ENCODE measurements at regions not wholly inside any gene's neighbourhood (a gene's known extent, or its start where the extent isn't known, plus 50 kb on each side); places are given as distances from the start of the nearest gene placed in this dataset.

DNA sequence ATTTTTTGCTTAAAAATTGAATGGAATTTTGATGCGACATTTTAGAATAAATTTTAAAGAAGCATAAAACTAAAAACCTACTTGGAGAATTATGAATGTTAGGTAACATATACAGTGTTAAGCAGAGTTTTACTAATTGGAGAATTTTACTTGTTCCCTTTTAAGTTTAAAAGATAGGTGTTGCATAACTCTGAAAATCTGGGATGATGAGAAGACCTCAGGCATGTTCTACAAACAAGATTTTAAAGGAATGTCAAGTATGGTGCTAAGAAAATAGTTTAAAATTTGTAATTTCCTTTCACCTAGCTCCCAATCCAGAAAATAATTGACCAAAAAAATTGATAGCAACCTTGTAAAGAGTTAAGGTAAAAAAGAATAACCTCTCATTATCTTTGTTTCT, 135.8 kb downstream of the RFC3 start:
- DNase-seq: no peak

DNA sequence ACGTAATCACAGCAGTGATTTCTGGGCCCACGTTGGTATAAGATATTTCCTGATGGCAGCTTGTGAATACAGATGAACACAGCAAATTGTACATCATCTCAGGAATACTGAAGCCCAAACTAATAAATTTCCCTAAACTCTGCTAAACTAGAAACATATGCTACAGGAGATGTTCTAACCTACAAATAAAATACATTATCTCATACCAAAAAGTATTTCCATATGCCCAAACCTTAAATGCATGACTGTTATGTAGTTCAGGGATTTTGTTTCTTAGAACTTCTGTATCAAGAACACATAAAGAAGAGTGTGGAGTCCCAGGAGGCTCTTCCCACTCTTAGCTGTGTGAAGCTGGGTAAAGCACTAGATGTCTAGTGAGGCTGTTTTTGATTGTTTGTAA, 138.4 kb downstream of the RFC3 start:
- no peak for DNase-seq

DNA sequence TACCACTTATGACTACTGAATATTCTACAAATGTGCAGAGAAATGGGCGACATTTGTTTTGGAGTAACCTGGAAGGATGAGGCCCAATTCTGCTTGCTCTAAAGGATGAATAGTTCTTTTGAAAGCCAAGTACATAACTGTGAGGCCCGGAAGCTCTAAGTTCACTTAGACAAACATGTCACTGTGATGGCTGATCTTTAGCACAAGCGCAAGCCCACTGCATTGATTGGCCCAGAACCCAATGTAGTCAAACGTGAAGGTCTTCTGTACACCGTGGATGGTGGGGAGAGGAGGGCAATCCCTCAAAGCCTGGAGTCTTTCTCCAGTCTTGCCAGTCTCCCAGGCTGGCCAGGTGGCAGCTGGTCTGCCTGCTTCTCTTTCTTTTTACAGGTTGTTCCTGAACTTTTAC, 139.6 kb downstream of the RFC3 start:
- no peak for DNase-seq

DNA sequence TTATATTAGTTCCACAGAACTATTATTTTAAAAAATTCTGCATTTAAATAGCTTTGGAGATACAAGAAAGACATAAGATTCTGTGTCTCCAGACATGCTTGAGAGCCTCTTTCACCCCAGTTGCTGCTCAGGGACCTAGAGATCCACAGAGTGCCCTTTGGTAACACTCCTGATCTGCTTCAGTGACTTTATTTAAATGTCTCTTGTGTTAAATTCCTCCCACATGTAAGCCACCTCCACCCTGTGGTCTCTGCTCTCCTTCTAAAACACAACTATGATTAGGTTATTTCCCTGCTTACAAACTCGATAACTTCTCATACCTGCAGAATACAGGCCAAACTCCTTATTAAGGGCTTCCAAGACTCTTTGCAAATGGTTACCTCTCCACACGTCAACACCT, 141.0 kb downstream of the RFC3 start:
- DNase-seq: no peak

DNA sequence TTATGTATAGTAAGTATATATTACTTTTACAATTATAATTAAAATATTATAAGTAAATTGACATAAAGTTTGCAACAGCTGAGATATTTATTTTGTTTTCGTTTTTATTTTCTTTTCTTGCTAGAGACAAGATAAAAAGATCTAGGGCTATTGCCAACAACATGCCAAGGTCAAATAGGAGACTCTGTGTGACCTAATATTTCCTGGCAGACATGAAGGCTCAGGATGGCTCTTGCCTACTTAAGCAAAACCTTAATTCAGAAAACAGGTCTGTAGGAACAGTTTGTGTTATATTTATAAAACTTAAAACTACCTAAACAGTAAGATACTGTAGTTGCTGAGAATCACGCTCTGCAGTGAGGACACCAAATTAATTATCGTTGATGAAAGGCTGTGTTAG, 145.2 kb downstream of the RFC3 start:
- DNase-seq: no peak

DNA sequence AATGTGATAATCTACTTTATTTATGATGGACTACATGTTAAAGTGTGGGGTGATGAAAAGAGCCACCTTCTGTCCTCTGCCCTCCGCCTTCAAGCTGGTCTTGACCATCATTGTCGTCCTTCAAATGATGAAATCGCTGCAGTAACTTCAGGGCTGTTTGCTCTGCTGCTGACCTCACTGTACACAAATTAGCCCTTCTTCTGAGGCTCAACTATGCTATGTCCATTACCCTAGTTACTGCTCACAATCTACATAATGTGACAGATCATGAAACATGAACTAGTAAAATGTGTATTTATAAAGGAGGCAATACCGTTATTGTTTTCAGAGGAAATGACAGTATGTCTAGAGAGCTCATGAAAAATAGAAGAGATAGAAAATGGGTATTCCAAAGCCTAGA, 145.9 kb downstream of the RFC3 start:
- DNase-seq: no peak

DNA sequence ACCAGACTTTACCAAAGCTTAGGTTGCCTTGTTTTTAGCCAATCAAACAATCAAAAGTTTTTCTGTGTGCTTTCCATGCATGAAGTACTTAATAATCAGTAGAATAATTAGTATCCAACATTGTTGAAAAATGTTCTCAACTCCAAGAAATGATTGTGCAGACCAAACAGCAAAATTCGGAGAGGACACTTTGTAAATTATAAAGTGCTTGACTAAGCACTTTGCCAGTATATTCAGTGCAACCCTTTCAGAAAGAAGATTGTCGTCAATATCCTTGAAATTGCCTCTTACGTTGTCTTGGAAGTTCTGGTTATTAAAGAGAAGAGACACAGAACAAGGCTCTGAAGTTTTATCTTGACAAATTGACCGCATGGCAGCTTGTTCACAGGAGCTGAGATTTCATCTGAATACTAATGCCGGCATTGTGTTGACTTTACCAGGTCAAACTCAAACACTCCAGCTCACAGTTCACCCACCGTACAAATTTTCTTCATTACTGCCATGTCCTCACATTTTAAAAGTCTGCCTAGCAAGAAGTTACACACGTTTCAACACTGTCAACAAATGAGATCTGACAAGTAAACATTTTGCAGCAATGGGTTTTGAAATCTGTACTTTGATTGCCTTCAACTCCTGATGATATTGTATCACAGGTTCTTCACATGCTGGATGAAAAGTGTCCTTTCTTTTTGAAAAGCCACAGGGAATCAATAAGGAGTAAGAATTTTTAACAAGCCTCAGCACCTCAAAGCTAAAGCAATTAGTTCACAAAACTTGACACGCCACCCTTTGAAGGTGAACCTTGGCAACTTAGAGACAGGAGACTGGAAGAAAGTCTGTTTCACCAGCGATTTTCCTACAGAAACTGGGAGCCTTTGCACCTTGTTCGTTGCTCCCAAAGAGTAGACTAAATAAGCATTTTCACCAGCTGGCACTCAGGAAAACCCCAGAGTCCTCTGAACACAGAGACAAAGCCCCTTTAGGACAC, 150.9 kb downstream of the RFC3 start:
- DNase-seq: no peak

DNA sequence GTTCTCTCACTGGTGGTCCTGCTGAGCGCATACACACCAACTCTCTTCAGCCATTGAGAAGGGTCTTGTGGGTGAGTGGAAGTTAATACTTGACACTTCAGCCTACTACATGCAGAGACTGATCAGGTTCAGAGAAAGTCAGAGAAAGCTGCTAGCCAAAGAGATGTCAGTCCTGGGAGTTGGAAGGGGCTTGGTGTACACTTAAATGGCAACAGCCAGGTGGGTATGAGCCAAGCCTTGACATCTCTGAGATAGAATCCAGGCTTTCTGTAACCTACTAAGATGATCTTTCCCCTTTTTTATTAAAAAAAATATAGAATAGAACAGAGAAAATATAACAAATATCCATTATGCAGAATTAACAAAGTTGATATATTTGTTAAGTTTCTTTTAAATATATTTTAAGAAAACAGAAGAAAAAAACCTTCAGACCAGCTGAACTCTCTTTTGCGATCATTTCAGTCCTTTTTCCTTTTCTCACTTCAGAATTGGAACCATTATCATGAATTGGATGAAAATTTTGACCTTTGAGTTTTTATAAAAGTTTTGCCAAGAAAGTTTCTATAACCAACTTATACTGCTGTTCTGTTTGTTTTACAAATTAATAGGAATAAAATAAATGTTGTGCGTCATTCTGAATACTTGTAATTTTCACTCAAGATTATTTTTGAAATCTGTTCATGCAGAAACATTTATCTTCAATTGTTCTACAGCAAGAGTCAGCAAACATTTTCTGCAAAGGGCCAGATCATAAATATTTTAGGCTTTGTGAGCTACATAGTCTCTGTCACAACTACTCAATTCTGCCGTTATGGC, 153.0 kb downstream of the RFC3 start:
- DNase-seq: no peak

DNA sequence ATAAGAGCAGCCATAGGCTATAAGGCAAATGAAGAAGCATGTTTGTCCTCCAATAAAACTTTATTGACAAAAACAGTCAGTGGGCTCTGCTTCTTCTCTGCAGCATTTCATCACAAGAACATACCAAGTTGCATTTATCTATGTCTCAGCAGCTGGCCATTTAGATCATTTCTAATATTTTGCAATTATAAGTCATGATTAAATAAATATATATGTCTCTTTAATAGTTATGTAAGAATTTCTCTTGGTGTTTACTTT, 153.5 kb downstream of the RFC3 start:
- no peak for DNase-seq

DNA sequence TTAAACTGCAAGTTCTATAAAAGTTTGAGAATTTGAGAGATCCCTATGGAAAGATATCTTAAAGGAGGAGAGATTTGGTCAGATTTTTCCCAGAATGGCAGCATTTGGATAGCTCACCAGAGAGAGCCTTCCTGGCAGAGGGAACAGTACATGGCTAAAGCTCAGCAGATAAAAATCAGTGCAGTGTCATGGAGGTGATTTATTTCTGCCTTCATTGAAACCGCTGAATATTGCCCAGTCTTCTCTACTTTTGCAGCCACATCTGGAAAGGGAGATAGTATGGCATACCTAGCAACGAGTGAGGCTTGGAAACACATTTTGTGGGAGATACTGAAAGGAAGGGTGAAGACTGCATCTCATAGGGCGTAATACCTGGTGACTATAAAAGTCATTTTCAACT, 155.2 kb downstream of the RFC3 start:
- DNase-seq: no peak

DNA sequence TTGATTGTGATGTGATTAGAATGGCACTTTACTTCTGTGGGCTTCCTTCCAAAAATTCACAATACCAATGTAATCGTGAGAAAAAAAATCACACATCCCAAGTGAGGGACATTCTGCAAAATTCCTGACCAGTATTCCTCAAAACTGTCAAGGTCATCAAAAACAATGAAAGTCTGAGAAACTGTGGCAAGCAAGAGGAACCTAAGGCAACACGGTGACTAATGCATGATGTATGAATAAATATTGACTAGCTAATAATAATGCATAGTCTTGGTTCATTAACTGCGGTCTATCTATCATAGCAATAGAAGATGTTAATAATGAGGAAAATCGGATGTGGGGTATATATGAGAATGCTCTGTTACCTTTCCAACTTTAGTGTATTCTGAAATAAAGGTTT, 159.0 kb downstream of the RFC3 start:
- DNase-seq: no peak

DNA sequence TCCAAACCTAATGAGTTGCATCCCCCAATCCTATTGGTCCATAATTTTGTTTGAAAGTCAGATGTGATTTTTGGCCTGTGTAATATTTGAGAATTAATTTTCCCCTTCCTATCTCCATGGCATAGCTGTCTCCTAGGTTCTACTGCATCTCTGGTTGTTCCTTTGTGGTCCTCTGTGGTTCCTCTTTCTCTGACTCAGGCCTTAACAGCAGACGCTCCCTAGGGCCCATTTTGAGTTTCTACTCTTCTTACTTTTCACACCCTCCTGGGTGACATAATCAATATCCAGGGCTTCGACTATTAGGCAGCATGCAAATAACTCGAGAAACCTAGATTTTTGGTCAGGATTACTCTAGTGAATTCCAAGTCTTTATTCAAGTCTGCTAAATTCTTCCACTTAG, 160.7 kb downstream of the RFC3 start:
- DNase-seq: no peak

DNA sequence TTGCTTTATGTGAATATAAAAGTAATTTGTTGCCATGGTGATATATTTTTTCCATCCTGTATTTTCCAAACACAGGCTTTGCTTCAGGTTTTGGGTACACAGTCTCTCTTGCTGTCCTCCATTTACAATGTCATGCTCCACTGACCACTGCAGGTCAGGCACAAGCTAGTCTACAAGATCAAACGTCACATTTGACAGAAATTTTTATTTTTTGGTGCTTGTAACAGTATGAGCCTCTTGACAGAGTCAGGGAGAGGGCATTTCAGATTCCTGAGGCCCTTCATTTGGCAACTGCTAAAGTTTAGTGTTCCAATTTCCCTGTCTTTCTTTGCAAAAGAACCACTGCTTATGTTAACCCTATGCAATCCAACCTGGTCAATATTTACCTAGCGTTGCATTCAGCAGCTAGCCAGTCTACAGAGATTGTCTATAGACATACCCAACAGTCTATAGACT, 175.0 kb downstream of the RFC3 start:
- no peak for DNase-seq

DNA sequence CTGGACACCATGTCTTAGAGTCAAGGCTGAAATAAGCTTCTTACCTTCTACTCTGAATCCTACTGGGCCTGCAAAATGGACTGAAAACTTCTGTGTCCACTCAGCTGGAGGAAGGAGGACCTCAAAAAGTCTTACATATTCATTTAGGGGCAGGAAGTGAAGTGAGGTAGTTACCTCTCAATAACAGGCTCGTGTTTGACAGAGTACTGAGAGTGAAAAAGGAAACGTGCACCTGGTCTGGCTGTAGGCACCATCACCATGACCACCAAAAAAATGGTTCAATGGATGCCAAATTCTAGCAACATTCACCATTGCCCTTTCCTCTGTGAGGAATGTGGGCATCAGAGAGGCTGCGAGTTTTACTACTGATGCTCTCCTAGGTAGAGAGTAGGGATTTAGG, 176.2 kb downstream of the RFC3 start:
- DNase-seq: no peak

DNA sequence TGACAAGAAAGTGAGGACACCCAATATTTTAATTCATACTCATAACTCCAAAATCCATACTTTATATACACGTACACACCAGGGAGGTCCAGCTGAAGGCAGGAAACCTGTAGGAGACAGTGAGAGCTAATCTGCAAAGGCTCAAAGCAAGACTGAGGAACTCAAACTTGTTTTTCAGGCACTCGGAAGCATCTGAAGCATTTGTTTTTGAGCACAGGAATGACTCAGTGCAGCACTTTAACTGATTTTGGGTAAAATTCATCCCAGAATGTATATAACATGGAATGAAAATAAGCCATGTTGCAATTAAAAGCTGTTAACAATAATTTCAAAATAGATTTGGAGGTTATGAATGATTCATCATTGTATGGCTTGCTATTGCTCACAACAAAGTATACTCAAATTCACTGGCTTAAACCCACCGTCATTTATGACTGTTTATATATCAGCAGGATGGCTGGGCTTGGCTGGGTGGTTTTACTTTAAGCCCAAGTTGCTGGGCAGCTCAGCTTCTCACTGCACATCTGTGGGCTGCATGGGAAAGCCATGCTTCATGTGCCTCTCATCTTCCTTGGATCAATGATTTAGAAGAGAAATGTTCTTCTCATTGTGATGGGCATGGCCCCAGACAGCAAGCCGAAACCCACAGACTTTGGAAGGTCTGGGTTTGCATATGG, 177.0 kb downstream of the RFC3 start:
- no peak for DNase-seq

DNA sequence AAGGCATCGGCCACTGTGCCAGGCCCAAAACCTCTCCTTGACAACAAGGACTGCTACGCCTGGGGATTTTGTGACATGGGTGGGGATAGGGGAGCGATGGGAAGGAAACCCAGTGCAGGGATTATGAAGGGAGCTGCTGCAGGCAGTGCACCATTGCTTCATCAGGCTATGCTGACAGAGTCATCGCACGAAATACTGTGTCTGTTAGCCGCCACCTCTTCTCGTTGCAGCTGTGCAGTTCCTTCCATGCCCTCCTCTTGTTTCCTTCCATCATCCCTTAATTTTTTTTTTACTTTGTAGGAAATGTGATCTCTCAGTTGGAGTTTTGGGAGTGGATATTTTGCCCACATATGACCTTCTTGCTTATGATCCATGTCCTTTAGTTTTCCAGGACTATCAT, 178.7 kb downstream of the RFC3 start:
- no peak for DNase-seq

DNA sequence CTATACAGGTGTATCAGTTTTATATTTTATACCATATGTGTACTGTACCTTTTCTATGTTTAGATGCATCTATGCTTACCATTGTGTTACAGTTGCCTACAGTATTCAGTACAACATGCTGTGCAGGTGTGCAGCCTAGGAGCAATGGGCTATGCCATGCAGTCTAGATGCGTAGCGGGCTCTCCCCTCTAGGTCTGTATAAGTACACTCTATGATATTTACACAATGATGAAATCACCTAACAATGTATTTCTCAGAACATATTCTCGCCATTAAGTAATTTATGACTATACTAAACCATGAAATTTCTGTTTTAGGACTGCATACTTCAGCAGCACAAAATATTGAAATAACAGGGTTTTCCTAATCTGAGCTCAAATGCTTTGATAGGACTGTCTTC, 179.6 kb downstream of the RFC3 start:
- no peak for DNase-seq

DNA sequence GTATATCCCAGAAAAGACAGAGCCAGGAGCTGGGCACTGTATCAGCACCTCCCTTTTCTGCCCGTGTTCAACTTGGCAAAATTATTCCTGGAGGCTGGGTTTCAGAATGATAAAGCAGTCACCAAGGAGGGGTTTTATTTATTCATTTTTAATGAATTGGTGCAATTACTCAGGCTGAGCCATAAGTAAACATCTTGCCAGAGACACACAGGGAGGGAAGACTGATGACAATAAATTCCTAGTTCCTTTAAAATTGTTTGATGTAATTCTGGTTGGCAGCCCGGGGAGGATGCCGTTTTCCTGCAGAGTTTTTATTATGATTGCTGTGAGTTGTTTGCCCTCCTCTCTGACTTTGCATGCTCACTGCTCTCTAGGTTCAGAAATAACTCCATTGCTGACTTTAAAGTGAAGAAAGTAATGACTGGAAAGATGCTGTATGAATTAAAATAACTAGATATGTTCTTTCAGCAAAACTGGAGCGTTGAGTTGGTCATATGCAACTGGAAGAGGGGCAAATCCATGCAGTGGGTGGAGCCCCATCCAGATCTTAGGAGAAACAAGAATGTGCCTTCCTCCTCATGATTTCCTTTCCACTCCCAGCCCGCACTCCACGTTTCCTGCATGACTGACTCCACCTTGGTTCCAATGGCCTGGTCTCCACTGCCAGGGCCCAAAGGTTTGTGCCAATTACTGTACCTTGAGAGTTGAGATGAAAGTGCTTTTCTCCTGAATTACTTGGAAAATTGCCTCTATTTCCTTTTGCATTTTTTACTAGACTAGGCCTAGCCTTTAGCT, 182.1 kb downstream of the RFC3 start:
- no peak for DNase-seq

DNA sequence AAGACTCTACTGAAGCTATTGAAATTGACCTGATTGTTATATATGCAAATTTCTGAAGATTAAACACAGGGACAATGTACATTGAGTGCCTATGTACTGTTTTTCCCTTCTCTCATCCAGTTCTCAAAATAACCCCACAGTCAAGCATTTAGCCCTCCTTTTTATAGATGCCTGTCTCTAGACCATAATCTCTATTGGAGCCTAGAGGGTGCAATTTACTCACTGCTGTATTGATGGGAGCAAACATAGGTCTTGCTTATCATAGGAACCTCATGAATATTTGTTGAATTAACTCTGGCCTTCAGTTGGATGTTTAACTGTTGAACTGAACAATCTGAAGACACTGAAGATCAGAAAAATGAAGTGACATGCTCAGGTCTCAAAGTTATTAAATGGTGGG, 183.0 kb downstream of the RFC3 start:
- DNase-seq: no peak

DNA sequence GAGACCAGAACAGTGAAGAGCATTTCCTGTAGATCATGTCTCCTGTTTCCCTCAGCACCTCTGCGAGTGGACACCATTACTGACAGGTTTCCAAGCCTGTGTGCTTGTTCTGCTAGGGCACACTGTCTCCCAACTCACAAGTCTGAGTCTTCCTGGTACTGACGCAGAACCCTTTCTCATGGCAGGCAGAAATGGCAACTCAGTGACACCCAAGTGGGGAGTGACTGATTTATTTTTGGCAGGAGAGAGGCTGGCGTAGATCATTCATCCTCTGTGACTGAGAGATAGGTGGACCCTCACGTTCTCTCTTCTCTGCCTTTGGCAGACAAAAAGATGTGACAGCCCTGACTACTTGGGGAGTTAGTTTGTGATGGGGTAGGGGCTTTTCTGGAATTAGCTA, 183.4 kb downstream of the RFC3 start:
- no peak for DNase-seq

DNA sequence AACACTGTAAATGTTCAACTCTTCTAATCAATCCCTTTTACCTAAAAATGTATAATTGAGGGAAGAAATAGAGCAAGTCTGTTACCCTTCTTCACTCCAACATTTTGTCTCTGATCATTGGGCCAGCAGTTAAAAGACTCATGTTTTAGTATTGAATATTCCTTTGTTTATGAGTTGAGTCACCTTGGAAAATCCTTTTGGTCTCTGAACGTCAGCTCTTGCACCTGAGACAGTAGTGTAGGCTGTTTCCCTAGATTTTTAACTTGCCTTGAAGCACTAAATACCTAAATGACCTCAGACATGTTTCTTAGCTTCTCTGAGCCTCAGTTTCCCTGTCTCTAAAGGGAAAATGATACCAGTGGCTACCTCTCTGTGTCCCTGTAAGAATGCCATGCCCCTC, 184.2 kb downstream of the RFC3 start:
- DNase-seq: no peak

DNA sequence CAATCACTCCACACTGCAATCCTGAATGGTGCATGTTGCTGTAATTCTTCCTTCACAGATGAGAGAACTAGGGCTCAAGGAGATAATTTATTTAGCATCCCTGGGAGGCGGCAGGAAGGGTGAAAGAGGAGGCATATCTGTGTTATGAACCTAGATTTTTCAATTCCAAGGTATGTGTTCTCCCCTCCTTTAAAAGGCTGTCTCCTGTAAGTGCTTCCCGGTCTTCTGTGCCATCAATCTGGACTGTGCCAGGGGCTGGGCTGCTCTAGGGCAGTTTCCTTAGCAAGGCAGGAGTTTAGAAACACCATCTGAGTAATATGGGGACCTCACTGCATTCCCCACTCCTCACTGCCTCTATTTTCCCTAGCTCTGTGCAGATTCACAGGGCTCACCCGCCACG, 185.0 kb downstream of the RFC3 start:
- no peak for DNase-seq

DNA sequence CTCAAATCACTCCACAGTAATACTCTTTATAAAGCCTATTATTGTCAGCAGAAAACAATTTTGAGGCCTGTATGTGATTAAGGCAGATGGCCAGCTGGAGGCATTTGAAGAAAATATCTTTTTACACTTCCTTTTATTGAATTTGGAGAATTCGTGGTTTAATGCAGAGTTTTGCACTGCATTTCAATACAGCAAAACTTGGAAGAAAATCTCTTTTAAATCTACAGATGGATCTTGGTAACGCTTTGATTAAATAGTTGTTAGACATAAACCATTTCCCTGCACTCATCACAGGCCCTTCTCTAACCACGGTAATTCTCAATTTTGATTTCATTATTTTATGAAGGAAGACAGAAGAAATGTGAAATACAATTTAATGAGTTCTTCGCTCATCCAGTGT, 185.7 kb downstream of the RFC3 start:
- DNase-seq: no peak
